Fibroblast of the conjunctiva (primary cell): ENCODE measurements at regions not wholly inside any gene's neighbourhood (a gene's known extent, or its start where the extent isn't known, plus 50 kb on each side); places are given as distances from the start of the nearest gene placed in this dataset.
"Not testable (repeated sequence)": the region's sequence is repeated elsewhere in the genome, so short reads cannot be mapped to it uniquely, and the experiment has no call there.

Experiments
- DNase-seq: peaks from one replicate; pipeline ENCODE4 v3.0.0-alpha.2; 2010; ENCODE audit warnings: low read depth

GRCh38 chr6:121548131-121548530 is 112.7 kb downstream of the GJA1 start:
- DNase-seq, result no peak

GRCh38 chr6:121549736-121550135 is 114.3 kb downstream of the GJA1 start:
- DNase-seq, result peak; percentile 16

GRCh38 chr6:121550491-121551010 is 115.1 kb downstream of the GJA1 start:
- no peak for DNase-seq

GRCh38 chr6:121555201-121555600 is 119.8 kb downstream of the GJA1 start:
- DNase-seq, result no peak

GRCh38 chr6:121556149-121556548 is 120.7 kb downstream of the GJA1 start:
- DNase-seq, result not testable (repeated sequence)

GRCh38 chr6:121557146-121557940 is 121.9 kb downstream of the GJA1 start:
- DNase-seq, result no peak

- no peak for DNase-seq
Measured at GRCh38 chr6:121559611-121560269, 124.3 kb downstream of the GJA1 start.

- DNase-seq, result no peak
Measured at GRCh38 chr6:121560476-121560875, 125.0 kb downstream of the GJA1 start.

GRCh38 chr6:121563286-121563685 is 127.8 kb downstream of the GJA1 start:
- no peak for DNase-seq

- not testable (repeated sequence) for DNase-seq
Measured at GRCh38 chr6:121564529-121564928, 129.1 kb downstream of the GJA1 start.

- DNase-seq, result no peak
Measured at GRCh38 chr6:121571455-121571854, 136.0 kb downstream of the GJA1 start.

- DNase-seq, result no peak
Measured at GRCh38 chr6:121573481-121573880, 138.0 kb downstream of the GJA1 start.

- DNase-seq, result no peak
Measured at GRCh38 chr6:121578216-121578615, 142.8 kb downstream of the GJA1 start.

- DNase-seq, result no peak
Measured at GRCh38 chr6:121579478-121579877, 144.0 kb downstream of the GJA1 start.

- DNase-seq, result no peak
Measured at GRCh38 chr6:121581327-121581726, 145.9 kb downstream of the GJA1 start.

GRCh38 chr6:121582262-121582661 is 146.8 kb downstream of the GJA1 start:
- no peak for DNase-seq

- DNase-seq, result no peak
Measured at GRCh38 chr6:121584586-121585369, 149.3 kb downstream of the GJA1 start.

- no peak for DNase-seq
Measured at GRCh38 chr6:121590438-121590837, 155.0 kb downstream of the GJA1 start.

- DNase-seq, result no peak
Measured at GRCh38 chr6:121590916-121591315, 155.5 kb downstream of the GJA1 start.

GRCh38 chr6:121592261-121592935 is 157.0 kb downstream of the GJA1 start:
- DNase-seq, result no peak

GRCh38 chr6:121593011-121593641 is 157.7 kb downstream of the GJA1 start:
- no peak for DNase-seq
